ENCODE measurements at regions not wholly inside any gene's neighbourhood (a gene's known extent, or its start where the extent isn't known, plus 50 kb on each side); places are given as distances from the start of the nearest gene placed in this dataset.

DNA sequence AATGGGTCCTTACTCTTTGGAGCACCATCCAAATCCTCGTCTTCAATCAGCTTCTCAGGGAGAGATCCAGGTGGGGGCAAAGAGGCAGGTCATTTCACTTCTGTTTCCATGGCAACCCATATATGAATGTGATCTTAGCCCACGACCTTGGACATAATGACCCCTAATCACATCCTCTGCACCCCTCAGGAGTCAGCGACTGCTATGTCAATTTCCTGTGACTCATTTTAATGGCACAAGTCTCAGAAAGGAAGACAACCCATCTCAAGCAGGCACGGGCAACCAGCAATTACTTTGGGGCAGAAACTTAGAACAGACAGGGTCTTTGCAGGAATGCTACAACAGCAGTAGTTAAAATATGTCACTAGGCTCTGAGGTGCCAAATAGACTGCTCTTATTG lies 591.2 kb downstream of the TLR4 start:
- H3K14ac ChIP-seq (ENCODE audit: insufficient read depth, low read length) = no peak overlapping the region
- no peak overlapping the region for H3T11ph ChIP-seq (ENCODE audit: low read length)
- H3K9ac ChIP-seq (ENCODE audit: extremely low read depth, insufficient read length, low read length) = no peak overlapping the region
- H3K27ac ChIP-seq (ENCODE audit: insufficient read length, low read depth, low read length) = no peak overlapping the region
- no peak overlapping the region for H2BK12ac ChIP-seq (ENCODE audit: insufficient read length, low read depth, low read length)
- no peak overlapping the region for H4K91ac ChIP-seq (ENCODE audit: insufficient read length, low read depth, low read length)
- H2AFZ ChIP-seq (ENCODE audit: low read length) = no peak overlapping the region
- H2BK120ac ChIP-seq (ENCODE audit: low read depth, low read length, poor library complexity, severe bottlenecking) = no peak overlapping the region
- Mint-ChIP-seq H3K9me3 (no peaks in the 10 kb centered on the region), H3K4me1 (peaks cover 3 to 4% of the 10 kb centered on the region in 2 experiments; a peak in 1 of 4 replicates), H3K27ac (no peak overlapping the region), H3K27me3 (ENCODE audit: low read depth) (no peaks in the 10 kb centered on the region), H3K36me3 (ENCODE audit: insufficient read depth in 1 of 3, low read depth in 3 of 3) (no peaks in the 10 kb centered on the region), H3K4me3 (no peak overlapping the region)
- H3K79me2 ChIP-seq (ENCODE audit: insufficient read depth, low read length) = no peaks in the 10 kb centered on the region
- H2AK5ac ChIP-seq (ENCODE audit: insufficient read length, low read length) = no peak overlapping the region
- DNase-seq = no peak
- WGBS (ENCODE audit: extremely low coverage, insufficient read length, low lambda C conversion rate) = no CpG with 5 or more reads among the region's 4 CpGs
- H3K4me1 ChIP-seq (ENCODE audit: insufficient read depth, low read length) = no peaks in the 10 kb centered on the region
- no peaks in the 10 kb centered on the region for H3K79me1 ChIP-seq (ENCODE audit: insufficient read depth, low read depth, low read length, poor library complexity, severe bottlenecking)
- no peak overlapping the region for H3K18ac ChIP-seq (ENCODE audit: insufficient read length, low read depth, low read length)
- no peaks in the 10 kb centered on the region for H3K23me2 ChIP-seq (ENCODE audit: insufficient read length, low read depth, low read length, poor library complexity, severe bottlenecking)
- no peaks in the 10 kb centered on the region for H3K27me3 ChIP-seq (ENCODE audit: insufficient read depth, low read length)
- H2BK5ac ChIP-seq (ENCODE audit: insufficient read length, low read length) = no peak overlapping the region
- no peak overlapping the region for H3K4ac ChIP-seq (ENCODE audit: low read depth, low read length)
- TF ChIP-seq, protein P1, sequence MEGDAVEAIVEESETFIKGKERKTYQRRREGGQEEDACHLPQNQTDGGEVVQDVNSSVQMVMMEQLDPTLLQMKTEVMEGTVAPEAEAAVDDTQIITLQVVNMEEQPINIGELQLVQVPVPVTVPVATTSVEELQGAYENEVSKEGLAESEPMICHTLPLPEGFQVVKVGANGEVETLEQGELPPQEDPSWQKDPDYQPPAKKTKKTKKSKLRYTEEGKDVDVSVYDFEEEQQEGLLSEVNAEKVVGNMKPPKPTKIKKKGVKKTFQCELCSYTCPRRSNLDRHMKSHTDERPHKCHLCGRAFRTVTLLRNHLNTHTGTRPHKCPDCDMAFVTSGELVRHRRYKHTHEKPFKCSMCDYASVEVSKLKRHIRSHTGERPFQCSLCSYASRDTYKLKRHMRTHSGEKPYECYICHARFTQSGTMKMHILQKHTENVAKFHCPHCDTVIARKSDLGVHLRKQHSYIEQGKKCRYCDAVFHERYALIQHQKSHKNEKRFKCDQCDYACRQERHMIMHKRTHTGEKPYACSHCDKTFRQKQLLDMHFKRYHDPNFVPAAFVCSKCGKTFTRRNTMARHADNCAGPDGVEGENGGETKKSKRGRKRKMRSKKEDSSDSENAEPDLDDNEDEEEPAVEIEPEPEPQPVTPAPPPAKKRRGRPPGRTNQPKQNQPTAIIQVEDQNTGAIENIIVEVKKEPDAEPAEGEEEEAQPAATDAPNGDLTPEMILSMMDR (conservative IDR thresholded peaks at IDR 0.05) = no peak
- no peak overlapping the region for H2BK20ac ChIP-seq (ENCODE audit: low read depth, low read length, poor library complexity, severe bottlenecking)
- H2BK15ac ChIP-seq (ENCODE audit: low read depth, low read length) = no peak overlapping the region
- H3K56ac ChIP-seq (ENCODE audit: insufficient read length, low read depth, low read length) = no peak overlapping the region
- no peak overlapping the region for H3K23ac ChIP-seq (ENCODE audit: insufficient read length, low read depth, low read length)
- no peak overlapping the region for H4K8ac ChIP-seq (replicated peaks; ENCODE audit: insufficient read length, low read depth, low read length)
- no peaks in the 10 kb centered on the region for H3K9me3 ChIP-seq (ENCODE audit: control insufficient read depth, low read depth, low read length)
- H3K4me2 ChIP-seq (ENCODE audit: insufficient read depth, insufficient read length, low read length) = no peak overlapping the region
- H4K5ac ChIP-seq (ENCODE audit: insufficient read length, low read depth, low read length) = no peak overlapping the region
- H4K20me1 ChIP-seq (ENCODE audit: control insufficient read depth, insufficient read depth, insufficient read length) = no peaks in the 10 kb centered on the region

Measured in H9 (cell line).